AG10803 (cell line): ENCODE measurements at regions not wholly inside any gene's neighbourhood (a gene's known extent, or its start where the extent isn't known, plus 50 kb on each side); places are given as distances from the start of the nearest gene placed in this dataset.

ENCODE experiments used
- DNase-seq: peaks from one replicate; pipeline ENCODE4 v3.0.0; 2010; ENCODE audit warnings: low read depth
- H3K4me3 ChIP-seq: 2 replicates; pipeline ENCODE4 v1.5.1; 2011; ENCODE audit warnings: mild to moderate bottlenecking, low read length, control low read depth
- CTCF ChIP-seq: conservative IDR thresholded peaks from 2 replicates; pipeline ENCODE4 v1.5.1; 2011; ENCODE audit warnings: mild to moderate bottlenecking, low read length, control low read depth, inconsistent platforms

GRCh38 chr13:85095418-85096272 is 703.6 kb downstream of the SLITRK6 start:
- DNase-seq, result no peak
- H3K4me3 ChIP-seq, result no peak overlapping the region
- TF ChIP-seq CTCF, result no peak

- H3K4me3 ChIP-seq, result no peak overlapping the region
- TF ChIP-seq CTCF, result no peak
- DNase-seq, result no peak
Measured at GRCh38 chr13:85093808-85094207, 705.4 kb downstream of the SLITRK6 start.

- TF ChIP-seq CTCF, result no peak
- DNase-seq, result no peak
- no peak overlapping the region for H3K4me3 ChIP-seq
Measured at GRCh38 chr13:85091631-85092234, 707.5 kb downstream of the SLITRK6 start.

- no peak overlapping the region for H3K4me3 ChIP-seq
- no peak for TF ChIP-seq CTCF
- no peak for DNase-seq
Measured at GRCh38 chr13:85089186-85089585, 710.0 kb downstream of the SLITRK6 start.

GRCh38 chr13:85080691-85081090 is 718.5 kb downstream of the SLITRK6 start:
- TF ChIP-seq CTCF, result no peak
- no peak for DNase-seq
- no peak overlapping the region for H3K4me3 ChIP-seq

GRCh38 chr13:85076343-85076742 is 722.9 kb downstream of the SLITRK6 start:
- TF ChIP-seq CTCF, result no peak
- H3K4me3 ChIP-seq, result no peak overlapping the region
- no peak for DNase-seq

- no peak overlapping the region for H3K4me3 ChIP-seq
- no peak for TF ChIP-seq CTCF
- DNase-seq, result no peak
Measured at GRCh38 chr13:85074543-85075313, 724.5 kb downstream of the SLITRK6 start.
